Testis (tissue), 2 donors: ENCODE measurements at regions not wholly inside any gene's neighbourhood (a gene's known extent, or its start where the extent isn't known, plus 50 kb on each side); places are given as distances from the start of the nearest gene placed in this dataset.

ENCODE experiments used
- DNase-seq: peaks from one replicate; pipeline ENCODE4 v3.0.0-alpha.2; 2019
- H3K27ac ChIP-seq, 2 donors: fragments of 200-600 bp; sonication (generic); one replicate each; pipeline ENCODE4 v1.5.1; 2019
- H3K27me3 ChIP-seq: fragments of 200-600 bp; sonication (generic); one replicate; pipeline ENCODE4 v1.5.1; 2019
- H3K36me3 ChIP-seq: fragments of 200-600 bp; sonication (generic); one replicate; pipeline ENCODE4 v1.5.1; 2017; ENCODE audit warnings: low read depth; ENCODE audit errors: missing control alignments
- H3K4me1 ChIP-seq: fragments of 200-600 bp; sonication (generic); one replicate; pipeline ENCODE4 v1.5.1; 2019
- H3K4me3 ChIP-seq, 2 donors: fragments of 200-600 bp; sonication (generic); one replicate each; pipeline ENCODE4 v1.5.1; 2017 to 2019
- H3K9me3 ChIP-seq: fragments of 200-600 bp; sonication (generic); one replicate; pipeline ENCODE4 v1.5.1; 2017
- POLR2A ChIP-seq: fragments of 450-650 bp; IDR thresholded peaks from one replicate; pipeline ENCODE4 v1.6.1; 2017; ENCODE audit warnings: antibody characterized with exemption, mild to moderate bottlenecking, moderate library complexity
- WGBS, 2 donors: methylation state at CpG; one replicate each; pipeline ENCODE4 v1.1.5; 2018; 5-methylcytosine and 5-hydroxymethylcytosine counted together
- intact Hi-C: fragments of 100-400 bp; cut with DNase I; formaldehyde crosslinking; loops from one replicate; pipeline ENCODE4 v1.15.1; 2023; ENCODE audit warnings: low total_unique reads
- TF ChIP-seq, protein P1 (sequence below), 3 experiments: fragments of 450-650 bp in 2 of 3; fragments of 200-600 bp in 1 of 3; sonication (generic) in 1 of 3; IDR thresholded peaks; one replicate each; pipeline ENCODE4 v1.5.1; 2016 to 2019; ENCODE audit warnings: antibody characterized with exemption in 3 of 3, mild to moderate bottlenecking in 2 of 3, moderate library complexity in 1 of 3

- no peak for DNase-seq
- Histone ChIP-seq H3K36me3 (no peaks in the 10 kb centered on the region), H3K4me3 (no peak overlapping the region), H3K9me3 (no peaks in the 10 kb centered on the region), H3K4me1 (no peaks in the 10 kb centered on the region), H3K27me3 (no peaks in the 10 kb centered on the region), H3K27ac (no peak overlapping the region)
- WGBS, 2 donors, result 73 to 77% methylated on average over 6 of the region's 6 CpGs
- intact Hi-C loops, result no loop called here
- no peak for TF ChIP-seq POLR2A
- TF ChIP-seq, protein P1, sequence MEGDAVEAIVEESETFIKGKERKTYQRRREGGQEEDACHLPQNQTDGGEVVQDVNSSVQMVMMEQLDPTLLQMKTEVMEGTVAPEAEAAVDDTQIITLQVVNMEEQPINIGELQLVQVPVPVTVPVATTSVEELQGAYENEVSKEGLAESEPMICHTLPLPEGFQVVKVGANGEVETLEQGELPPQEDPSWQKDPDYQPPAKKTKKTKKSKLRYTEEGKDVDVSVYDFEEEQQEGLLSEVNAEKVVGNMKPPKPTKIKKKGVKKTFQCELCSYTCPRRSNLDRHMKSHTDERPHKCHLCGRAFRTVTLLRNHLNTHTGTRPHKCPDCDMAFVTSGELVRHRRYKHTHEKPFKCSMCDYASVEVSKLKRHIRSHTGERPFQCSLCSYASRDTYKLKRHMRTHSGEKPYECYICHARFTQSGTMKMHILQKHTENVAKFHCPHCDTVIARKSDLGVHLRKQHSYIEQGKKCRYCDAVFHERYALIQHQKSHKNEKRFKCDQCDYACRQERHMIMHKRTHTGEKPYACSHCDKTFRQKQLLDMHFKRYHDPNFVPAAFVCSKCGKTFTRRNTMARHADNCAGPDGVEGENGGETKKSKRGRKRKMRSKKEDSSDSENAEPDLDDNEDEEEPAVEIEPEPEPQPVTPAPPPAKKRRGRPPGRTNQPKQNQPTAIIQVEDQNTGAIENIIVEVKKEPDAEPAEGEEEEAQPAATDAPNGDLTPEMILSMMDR (IDR thresholded peaks at IDR 0.05), result no peak
Observed at GRCh38 chr1:217944550-217944949, 313.4 kb downstream of the SPATA17 start.

GRCh38 chr1:217946511-217946910, 315.4 kb downstream of the SPATA17 start:
- no peak for DNase-seq
- Histone ChIP-seq H3K27ac (no peak overlapping the region), H3K4me1 (no peaks in the 10 kb centered on the region), H3K4me3 (no peak overlapping the region), H3K36me3 (no peaks in the 10 kb centered on the region), H3K27me3 (no peaks in the 10 kb centered on the region), H3K9me3 (no peaks in the 10 kb centered on the region)
- WGBS, 2 donors, result 23 to 34% methylated on average over 8 of the region's 8 CpGs
- intact Hi-C loops, result no loop called here
- TF ChIP-seq, protein P1 (IDR thresholded peaks at IDR 0.05), result no peak
- TF ChIP-seq POLR2A, result no peak

GRCh38 chr1:217948741-217949140, 317.6 kb downstream of the SPATA17 start:
- intact Hi-C loops, result no loop called here
- Histone ChIP-seq H3K27ac (no peak overlapping the region), H3K9me3 (no peaks in the 10 kb centered on the region), H3K36me3 (no peaks in the 10 kb centered on the region), H3K27me3 (no peaks in the 10 kb centered on the region), H3K4me3 (no peak overlapping the region), H3K4me1 (no peaks in the 10 kb centered on the region)
- DNase-seq, result no peak
- TF ChIP-seq, protein P1 (IDR thresholded peaks at IDR 0.05), result no peak
- TF ChIP-seq POLR2A, result no peak
- 46 to 49% methylated on average over 2 of the region's 2 CpGs for WGBS, 2 donors

DNA sequence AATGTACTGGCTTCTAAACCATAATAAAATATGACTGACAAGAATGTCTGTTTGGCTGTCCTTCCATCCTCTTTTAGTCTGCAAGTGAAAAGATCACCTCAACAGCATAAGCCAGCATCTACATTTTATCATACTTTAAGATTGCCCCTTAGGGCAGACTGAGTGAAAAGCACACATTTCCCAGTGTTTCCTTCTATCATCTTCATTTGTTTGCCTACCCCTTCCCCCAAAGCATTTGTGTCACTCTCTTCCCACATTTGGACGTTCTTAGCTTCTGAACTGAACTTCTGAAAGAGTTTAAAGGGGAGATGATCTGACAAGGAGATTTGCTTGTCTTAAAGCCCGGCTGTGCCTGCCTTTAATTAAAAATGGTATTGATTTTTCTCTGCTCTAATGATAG, 322.2 kb downstream of the SPATA17 start:
- Histone ChIP-seq H3K36me3 (no peaks in the 10 kb centered on the region), H3K27me3 (no peaks in the 10 kb centered on the region), H3K9me3 (no peaks in the 10 kb centered on the region), H3K27ac (no peak overlapping the region), H3K4me3 (no peak overlapping the region), H3K4me1 (no peaks in the 10 kb centered on the region)
- intact Hi-C loops, result no loop called here
- TF ChIP-seq, protein P1 (IDR thresholded peaks at IDR 0.05), result no peak
- no peak for TF ChIP-seq POLR2A
- no peak for DNase-seq
- WGBS, 2 donors, result 61 to 68% methylated on average over 2 of the region's 2 CpGs

GRCh38 chr1:217953922-217954321, 322.8 kb downstream of the SPATA17 start:
- Histone ChIP-seq H3K9me3 (no peaks in the 10 kb centered on the region), H3K4me1 (no peaks in the 10 kb centered on the region), H3K4me3 (no peak overlapping the region), H3K27ac (no peak overlapping the region), H3K36me3 (no peaks in the 10 kb centered on the region), H3K27me3 (no peaks in the 10 kb centered on the region)
- 69 to 82% methylated on average over 2 of the region's 2 CpGs for WGBS, 2 donors
- no peak for DNase-seq
- intact Hi-C loops, result no loop called here
- TF ChIP-seq, protein P1 (IDR thresholded peaks at IDR 0.05), result no peak
- TF ChIP-seq POLR2A, result no peak
